ENCODE measurements at regions not wholly inside any gene's neighbourhood (a gene's known extent, or its start where the extent isn't known, plus 50 kb on each side); places are given as distances from the start of the nearest gene placed in this dataset.
"Not testable (repeated sequence)": the region's sequence is repeated elsewhere in the genome, so short reads cannot be mapped to it uniquely, and the experiment has no call there.

GRCh38 chr7:57198801-57199200 lies 66.6 kb upstream of the ZNF479 start:
- no peak for DNase-seq

DNA sequence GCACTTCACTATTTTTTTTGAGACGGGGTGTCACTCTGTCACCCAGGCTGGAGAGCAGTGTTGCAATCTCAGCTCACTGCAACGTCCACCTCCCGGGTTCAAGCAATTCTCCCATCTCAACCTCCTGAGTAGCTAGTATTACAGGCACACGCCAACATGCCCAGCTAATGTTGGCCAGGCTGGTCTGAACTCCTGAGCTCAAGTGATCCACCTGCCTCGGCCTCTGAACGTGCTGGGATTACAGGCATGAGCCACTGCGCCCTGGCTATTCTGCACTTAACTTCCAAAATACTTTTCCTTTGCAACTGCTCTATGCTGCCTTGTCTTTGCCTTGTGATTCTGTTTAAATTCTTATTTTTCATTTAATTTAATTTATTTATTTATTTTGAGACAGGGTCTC lies 67.0 kb upstream of the ZNF479 start:
- DNase-seq = no peak

DNA sequence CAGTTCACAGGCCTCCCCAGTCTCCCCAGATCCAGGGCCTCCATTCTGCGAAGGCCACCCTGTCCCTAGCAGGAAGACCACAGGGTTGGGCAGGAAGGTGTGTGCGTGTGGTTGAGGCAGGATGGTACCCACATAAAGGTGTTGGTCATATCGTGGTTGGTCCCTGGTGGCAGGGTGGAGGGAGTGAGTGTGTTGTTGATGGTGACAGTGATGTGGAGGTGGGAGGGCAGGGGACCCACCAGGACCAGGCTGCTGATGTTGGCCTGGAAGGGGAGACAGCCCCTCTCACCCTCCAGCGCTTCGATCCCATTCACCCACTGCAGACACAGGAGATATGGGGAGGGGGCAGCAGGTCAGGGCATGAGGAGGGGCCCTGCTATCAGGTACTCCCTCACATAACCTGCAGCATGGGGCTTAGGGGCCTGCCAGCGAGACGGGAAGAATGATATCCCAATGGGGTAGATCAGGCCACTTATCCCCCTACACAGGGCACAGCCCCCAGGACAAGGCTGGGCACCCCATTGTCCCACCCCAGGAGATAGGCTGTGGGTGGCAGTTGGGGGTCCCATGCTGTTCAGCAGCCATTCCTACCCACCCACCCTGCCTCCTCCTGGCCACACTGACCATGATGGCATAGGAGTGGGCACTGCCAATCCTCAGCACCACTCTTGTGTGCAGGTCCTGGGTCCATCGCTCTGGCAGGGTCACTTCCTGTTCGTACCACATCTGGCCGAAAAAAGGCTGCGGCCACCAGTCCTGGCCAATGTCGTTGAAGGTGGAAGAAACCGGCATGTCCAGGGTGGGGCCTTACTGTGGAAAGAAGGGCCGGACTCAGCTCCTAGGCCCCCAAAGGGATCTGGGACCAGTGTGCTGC lies 69.0 kb upstream of the ZNF479 start:
- DNase-seq = no peak

DNA sequence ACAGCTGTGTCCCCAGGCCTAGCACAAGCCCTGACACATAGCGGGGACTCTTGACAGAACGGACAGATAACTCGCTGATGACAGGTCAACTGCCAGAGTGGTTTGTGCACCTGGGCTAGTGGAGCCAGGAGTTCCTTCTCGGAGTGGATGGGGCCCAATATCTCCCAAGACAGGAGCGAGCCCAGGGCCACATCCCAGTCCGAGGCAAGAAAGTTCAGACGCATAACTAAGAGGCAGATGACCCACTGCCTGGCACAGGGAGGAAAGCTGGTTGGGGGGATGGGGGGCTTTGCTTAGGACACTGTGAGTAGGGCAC lies 69.6 kb upstream of the ZNF479 start:
- no peak for DNase-seq

DNA sequence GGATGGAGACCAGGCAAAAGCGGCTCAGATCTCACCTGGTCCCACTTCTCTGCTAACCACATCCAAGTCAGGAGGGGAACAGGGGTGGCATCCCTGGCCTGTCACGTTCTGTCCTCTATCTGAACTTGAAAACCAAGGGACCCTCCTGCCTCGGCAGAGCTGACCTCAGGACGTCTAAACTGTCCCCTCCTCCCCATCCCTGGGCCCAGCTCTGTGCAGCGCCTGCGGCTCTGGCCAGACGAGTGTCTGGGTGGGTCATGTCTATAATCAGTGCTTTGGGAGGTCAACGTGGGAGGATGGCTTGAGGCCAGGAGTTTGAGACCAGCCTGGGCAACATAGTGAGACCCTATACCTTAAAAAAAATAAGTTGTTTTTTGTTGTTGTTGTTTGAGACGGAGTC lies 70.0 kb upstream of the ZNF479 start:
- DNase-seq = no peak

DNA sequence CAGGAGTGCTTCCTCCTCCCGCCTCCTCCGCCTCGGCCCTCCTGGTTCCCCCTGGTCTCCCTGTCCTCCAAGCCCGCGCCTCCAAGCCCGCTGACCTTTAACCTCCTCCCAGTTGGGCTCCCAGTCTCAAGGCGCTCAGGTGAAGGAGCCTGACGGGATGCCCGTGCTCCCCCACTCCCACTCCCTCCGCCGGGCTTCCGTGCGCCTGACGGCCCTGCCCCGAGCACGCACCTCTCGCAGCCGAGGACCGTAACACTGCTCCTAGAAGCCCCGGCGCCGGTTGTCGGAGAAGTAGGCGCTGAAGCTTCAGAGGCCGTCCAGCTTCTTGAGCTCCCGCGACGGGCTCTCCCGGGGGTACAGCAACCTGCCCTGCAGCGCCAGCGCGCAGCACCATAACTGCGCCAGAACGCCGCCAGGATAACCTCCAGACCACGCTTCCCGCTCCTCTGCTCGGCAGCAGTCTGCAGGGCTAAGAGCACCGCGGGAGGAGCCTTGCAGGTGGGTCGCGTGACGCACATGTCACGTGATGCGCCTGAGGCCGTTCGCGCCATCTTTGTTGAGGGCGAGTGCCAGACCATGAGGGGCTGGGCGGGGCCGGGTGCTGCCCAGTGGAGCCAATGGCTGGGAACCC lies 71.0 kb upstream of the ZNF479 start:
- no peak for DNase-seq

GRCh38 chr7:57203858-57204257 lies 71.6 kb upstream of the ZNF479 start:
- DNase-seq = not testable (repeated sequence)

DNA sequence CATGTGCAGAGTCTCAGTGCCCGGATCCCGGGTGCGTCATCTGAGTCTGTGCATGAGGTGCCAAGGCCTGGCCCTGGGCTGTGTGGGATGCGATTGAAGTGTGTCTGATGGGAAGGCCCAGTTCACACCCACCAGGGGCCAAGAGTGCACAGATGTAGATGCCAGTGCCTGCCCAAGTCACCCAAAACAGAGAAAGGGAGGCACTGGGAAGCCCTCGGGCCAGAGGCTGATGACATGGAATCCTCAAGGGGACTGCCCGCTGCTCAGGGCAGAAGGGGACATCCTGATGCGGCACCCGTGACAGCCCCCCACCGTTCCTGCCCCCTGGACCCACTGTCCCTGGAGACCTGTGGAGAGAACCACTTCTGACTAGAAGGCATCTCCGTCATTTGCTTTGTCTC lies 72.2 kb upstream of the ZNF479 start:
- DNase-seq = no peak

DNA sequence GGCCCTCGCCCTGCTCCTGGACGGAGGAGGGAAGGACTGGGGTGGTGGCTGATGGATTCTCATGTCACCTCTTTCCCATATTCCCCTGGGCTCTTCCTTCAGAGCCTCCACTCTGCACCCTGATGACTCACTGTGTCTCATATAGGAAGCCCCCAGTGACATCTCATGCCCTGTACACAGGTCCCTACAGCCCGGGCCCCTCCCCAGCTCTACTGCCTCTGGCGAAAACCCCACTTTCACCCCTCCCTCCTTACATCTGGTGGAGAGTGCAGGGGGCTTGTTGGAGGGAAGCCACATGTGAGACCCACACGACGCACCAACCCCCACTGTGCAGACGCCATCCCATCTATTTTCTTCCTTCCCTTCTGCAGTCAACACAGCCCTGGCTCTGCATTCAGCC lies 72.8 kb upstream of the ZNF479 start:
- no peak for DNase-seq

DNA sequence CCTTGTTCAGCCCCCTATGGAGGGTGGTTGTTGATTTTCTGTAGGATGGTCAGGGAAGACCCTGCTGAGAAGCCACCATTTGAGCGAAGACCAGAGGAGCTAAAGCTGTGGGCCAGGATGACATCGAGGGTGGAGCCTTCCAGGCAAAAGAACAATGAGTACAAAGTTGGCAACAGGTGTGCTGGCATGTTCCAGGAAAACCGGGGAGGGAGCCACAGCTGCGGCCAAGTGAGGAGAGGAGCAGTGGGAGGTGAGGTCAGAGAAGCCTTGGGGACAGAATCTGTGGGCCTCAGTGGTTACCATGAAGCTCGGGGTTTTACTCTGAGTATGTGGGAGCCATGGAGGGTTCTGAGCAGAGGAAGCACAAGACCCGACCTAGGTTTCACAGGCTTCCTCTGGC lies 75.6 kb upstream of the ZNF479 start:
- DNase-seq = no peak

DNA sequence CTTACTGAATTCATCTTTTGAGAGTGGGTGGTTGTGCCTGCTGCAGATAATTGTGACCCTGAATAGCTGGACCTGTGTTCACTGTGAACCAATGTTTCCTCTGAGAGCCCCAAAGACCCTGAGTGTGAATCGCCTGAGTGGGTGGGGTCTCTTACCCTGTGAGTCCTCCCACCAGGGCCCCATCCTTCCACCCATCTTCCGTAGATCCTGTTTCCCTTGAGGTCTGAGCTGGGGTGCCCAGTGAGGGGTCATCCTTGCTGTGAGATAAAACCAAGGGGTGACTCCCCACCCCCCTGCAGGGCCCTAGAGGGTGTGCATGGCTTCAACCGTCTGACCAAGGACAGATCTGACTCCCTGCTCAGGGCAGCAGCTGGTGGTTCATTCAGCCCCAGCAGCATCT lies 78.0 kb upstream of the ZNF479 start:
- no peak for DNase-seq

GRCh38 chr7:57210871-57211270 lies 78.6 kb upstream of the ZNF479 start:
- no peak for DNase-seq

GRCh38 chr7:57211428-57212100 lies 79.3 kb upstream of the ZNF479 start:
- no peak for DNase-seq

GRCh38 chr7:57215423-57215822 lies 83.2 kb upstream of the ZNF479 start:
- DNase-seq = no peak

DNA sequence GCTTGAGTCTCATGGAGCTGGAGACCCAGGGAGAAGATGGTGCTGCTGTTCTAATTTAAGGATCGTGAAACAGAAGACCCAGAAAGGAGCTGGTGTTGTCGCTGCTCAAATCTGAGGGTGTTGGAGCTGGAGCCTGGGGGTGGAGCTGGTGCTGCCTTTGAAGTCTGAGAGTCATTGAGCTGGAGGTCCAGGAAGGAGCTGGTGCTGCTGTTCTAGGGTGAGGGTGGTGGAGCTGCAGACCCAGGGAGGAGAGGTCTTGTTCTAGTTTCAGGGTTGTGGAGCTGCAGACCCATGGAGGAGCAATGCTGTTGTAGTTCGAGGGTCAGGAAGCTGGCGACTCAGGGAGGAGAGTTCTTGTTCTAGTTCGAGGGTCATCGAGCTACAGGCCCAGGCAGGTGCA lies 84.1 kb upstream of the ZNF479 start:
- DNase-seq = no peak

DNA sequence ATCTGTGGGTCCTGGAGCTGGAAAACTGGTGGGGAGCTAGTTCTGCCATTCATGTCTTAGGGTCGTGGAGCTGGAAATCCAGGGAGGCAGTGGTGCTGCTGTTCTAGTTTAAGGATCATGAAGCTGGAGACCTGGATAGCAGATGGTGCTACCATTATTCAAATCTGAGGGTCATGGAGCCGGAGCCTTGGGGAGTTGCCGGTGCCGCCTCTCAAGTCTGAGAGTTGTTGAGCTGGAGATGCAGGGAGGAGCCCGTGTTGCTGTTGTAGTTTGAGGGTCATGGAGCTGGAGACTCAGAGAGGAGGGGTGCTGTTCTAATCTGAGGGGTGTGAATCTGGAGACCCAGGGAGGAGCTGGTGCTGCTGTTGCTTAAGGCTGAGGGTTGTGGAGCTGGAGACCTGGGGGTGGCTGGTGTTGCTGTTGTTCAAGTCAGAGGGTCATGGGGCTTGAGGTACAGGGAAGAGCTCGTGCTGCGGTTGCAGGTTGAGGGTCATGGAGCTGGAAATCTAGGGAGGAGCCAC lies 86.0 kb upstream of the ZNF479 start:
- DNase-seq = no peak

DNA sequence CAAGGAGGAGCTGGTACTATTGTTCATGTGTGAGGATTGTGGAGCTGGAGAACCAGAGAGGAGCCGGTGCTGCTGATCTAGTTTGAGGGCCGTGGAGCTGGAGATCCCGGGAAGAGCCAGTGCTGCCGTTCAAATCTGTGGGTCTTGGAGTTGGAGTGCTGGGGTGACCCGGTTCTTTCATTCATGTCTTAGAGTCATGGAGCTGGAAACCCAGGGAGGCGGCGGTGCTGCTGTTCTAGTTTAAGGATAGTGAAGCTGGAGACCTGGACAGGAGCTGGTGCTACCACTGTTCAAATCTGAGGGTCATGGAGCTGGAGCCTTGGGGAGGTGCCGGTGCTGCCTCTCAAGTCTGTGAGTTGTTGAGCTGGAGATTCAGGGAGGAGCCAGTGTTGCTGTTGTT lies 88.5 kb upstream of the ZNF479 start:
- DNase-seq = no peak

GRCh38 chr7:57225666-57226065 lies 93.4 kb upstream of the ZNF479 start:
- no peak for DNase-seq

GRCh38 chr7:57241236-57241635 lies 109.0 kb upstream of the ZNF479 start:
- DNase-seq = not testable (repeated sequence)

DNA sequence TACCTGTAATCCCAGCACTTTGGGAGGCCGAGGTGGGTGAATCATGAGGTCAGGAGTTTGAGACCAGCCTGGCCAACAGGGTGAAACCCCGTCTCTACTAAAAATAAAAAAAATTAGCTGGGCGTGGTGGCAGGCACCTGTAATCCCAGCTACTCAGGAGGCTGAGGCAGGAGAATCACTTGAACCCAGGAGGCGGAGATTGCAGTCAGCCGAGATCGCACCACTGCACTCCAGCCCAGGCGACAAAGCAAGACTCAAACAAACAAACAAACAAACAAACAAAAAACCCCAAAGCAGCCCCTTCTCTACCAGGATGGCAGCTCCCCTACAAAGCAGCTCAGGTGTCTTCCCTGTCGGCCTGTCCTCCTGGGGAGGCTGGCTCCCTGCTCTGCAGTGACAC lies 111.3 kb upstream of the ZNF479 start:
- DNase-seq = not testable (repeated sequence)

GRCh38 chr7:57244345-57244980 lies 112.2 kb upstream of the ZNF479 start:
- DNase-seq = not testable (repeated sequence)

DNA sequence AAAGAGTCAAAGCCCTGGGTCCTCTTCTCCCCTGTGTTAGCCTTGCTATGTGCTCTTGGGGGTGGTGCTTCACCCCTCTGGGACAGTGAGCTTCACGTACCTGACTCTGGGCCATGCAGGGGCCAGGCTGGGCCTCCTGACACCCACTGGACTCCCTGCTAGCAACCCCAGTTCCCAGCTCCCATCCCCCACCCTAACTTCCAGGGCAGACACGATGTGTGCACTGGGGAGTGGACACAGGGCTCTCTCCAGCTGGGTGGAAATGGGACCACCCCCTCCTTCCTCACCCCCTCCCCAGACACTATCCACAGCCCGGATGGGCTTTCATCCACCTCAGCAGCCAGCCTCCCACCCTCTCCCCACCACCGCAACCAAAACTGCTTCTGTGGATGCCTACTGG lies 113.0 kb upstream of the ZNF479 start:
- no peak for DNase-seq

DNA sequence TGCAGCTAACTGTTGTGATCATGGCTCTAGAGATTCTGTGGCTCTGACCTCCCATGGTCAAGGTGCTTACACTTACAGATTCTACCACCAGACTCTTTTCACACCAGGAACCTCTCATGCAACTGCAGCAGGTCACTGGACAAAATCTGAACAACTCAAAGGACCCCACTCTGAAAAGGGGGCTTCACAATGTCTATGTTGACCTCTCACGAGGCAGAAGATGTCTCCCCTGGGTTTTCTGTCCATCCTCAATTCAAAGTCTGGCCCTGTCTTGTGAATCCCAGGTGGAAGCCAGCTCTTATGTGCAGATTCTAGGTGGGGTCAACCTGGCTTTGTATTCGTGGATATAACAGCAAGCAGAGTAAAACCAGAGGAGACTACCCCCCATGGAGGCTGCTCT lies 118.6 kb upstream of the ZNF479 start:
- DNase-seq = no peak
